ENCODE measurements at regions not wholly inside any gene's neighbourhood (a gene's known extent, or its start where the extent isn't known, plus 50 kb on each side); places are given as distances from the start of the nearest gene placed in this dataset.

- no peak overlapping the region for H2AFZ ChIP-seq (ENCODE audit: low read depth, low read length)
- H4K20me1 ChIP-seq (ENCODE audit: insufficient read depth, low read length): no peaks in the 10 kb centered on the region
- no peak overlapping the region for H3K27ac ChIP-seq (ENCODE audit: low read length)
- H3K4me3 ChIP-seq (ENCODE audit: low read length): no peak overlapping the region
- no peaks in the 10 kb centered on the region for H3K36me3 ChIP-seq (replicated peaks; ENCODE audit: low read depth, low read length)
- TF ChIP-seq EZH2phosphoT487 (IDR thresholded peaks at IDR 0.05; ENCODE audit: low read depth) (no peak), CTCF (IDR thresholded peaks at IDR 0.05; ENCODE audit: low read depth, low read length) (no peak)
- H3K4me1 ChIP-seq (ENCODE audit: low read length): no peaks in the 10 kb centered on the region
- no peaks in the 10 kb centered on the region for H3K79me2 ChIP-seq (ENCODE audit: low read length)
- no peaks in the 10 kb centered on the region for H3K27me3 ChIP-seq (ENCODE audit: low read depth, low read length)
- no peak overlapping the region for H3K9ac ChIP-seq (ENCODE audit: low read length)
- H3K4me2 ChIP-seq (ENCODE audit: low read length): no peak overlapping the region
- H3K9me3 ChIP-seq (ENCODE audit: insufficient read depth, low read length): no peaks in the 10 kb centered on the region
Measured at GRCh38 chr4:125115941-125116340, 198.8 kb upstream of the FAT4 start.

GRCh38 chr4:125115476-125115875, 199.3 kb upstream of the FAT4 start:
- no peaks in the 10 kb centered on the region for H3K36me3 ChIP-seq (replicated peaks; ENCODE audit: low read depth, low read length)
- TF ChIP-seq CTCF (IDR thresholded peaks at IDR 0.05; ENCODE audit: low read depth, low read length): no peak
- no peak for TF ChIP-seq EZH2phosphoT487 (IDR thresholded peaks at IDR 0.05; ENCODE audit: low read depth)
- H3K9me3 ChIP-seq (ENCODE audit: insufficient read depth, low read length): no peaks in the 10 kb centered on the region
- H3K27me3 ChIP-seq (ENCODE audit: low read depth, low read length): no peaks in the 10 kb centered on the region
- no peak overlapping the region for H3K9ac ChIP-seq (ENCODE audit: low read length)
- H2AFZ ChIP-seq (ENCODE audit: low read depth, low read length): no peak overlapping the region
- no peak overlapping the region for H3K27ac ChIP-seq (ENCODE audit: low read length)
- H3K4me1 ChIP-seq (ENCODE audit: low read length): no peaks in the 10 kb centered on the region
- H3K4me3 ChIP-seq (ENCODE audit: low read length): no peak overlapping the region
- H3K4me2 ChIP-seq (ENCODE audit: low read length): no peak overlapping the region
- H3K79me2 ChIP-seq (ENCODE audit: low read length): no peaks in the 10 kb centered on the region
- no peaks in the 10 kb centered on the region for H4K20me1 ChIP-seq (ENCODE audit: insufficient read depth, low read length)

GRCh38 chr4:125112536-125112935, 202.2 kb upstream of the FAT4 start:
- Histone ChIP-seq H4K20me1 (ENCODE audit: insufficient read depth, low read length) (no peaks in the 10 kb centered on the region), H3K79me2 (ENCODE audit: low read length) (no peaks in the 10 kb centered on the region), H3K4me2 (ENCODE audit: low read length) (no peak overlapping the region), H3K9me3 (ENCODE audit: insufficient read depth, low read length) (no peaks in the 10 kb centered on the region), H2AFZ (ENCODE audit: low read depth, low read length) (no peak overlapping the region), H3K9ac (ENCODE audit: low read length) (no peak overlapping the region), H3K4me3 (ENCODE audit: low read length) (no peak overlapping the region), H3K36me3 (replicated peaks; ENCODE audit: low read depth, low read length) (no peaks in the 10 kb centered on the region), H3K27ac (ENCODE audit: low read length) (no peak overlapping the region), H3K4me1 (ENCODE audit: low read length) (no peaks in the 10 kb centered on the region), H3K27me3 (ENCODE audit: low read depth, low read length) (no peaks in the 10 kb centered on the region)
- TF ChIP-seq EZH2phosphoT487 (IDR thresholded peaks at IDR 0.05; ENCODE audit: low read depth): no peak
- no peak for TF ChIP-seq CTCF (IDR thresholded peaks at IDR 0.05; ENCODE audit: low read depth, low read length)

- no peaks in the 10 kb centered on the region for H3K79me2 ChIP-seq (ENCODE audit: low read length)
- H4K20me1 ChIP-seq (ENCODE audit: insufficient read depth, low read length): no peaks in the 10 kb centered on the region
- H3K4me2 ChIP-seq (ENCODE audit: low read length): no peak overlapping the region
- H3K9me3 ChIP-seq (ENCODE audit: insufficient read depth, low read length): no peaks in the 10 kb centered on the region
- H3K9ac ChIP-seq (ENCODE audit: low read length): no peak overlapping the region
- no peaks in the 10 kb centered on the region for H3K4me1 ChIP-seq (ENCODE audit: low read length)
- no peaks in the 10 kb centered on the region for H3K27me3 ChIP-seq (ENCODE audit: low read depth, low read length)
- H3K36me3 ChIP-seq (replicated peaks; ENCODE audit: low read depth, low read length): no peaks in the 10 kb centered on the region
- H2AFZ ChIP-seq (ENCODE audit: low read depth, low read length): no peak overlapping the region
- no peak overlapping the region for H3K27ac ChIP-seq (ENCODE audit: low read length)
- H3K4me3 ChIP-seq (ENCODE audit: low read length): no peak overlapping the region
- no peak for TF ChIP-seq CTCF (IDR thresholded peaks at IDR 0.05; ENCODE audit: low read depth, low read length)
- no peak for TF ChIP-seq EZH2phosphoT487 (IDR thresholded peaks at IDR 0.05; ENCODE audit: low read depth)
Measured at GRCh38 chr4:125111323-125111722, 203.4 kb upstream of the FAT4 start.

All from OCI-LY3 (cell line).